ENCODE measurements at regions not wholly inside any gene's neighbourhood (a gene's known extent, or its start where the extent isn't known, plus 50 kb on each side); places are given as distances from the start of the nearest gene placed in this dataset.

DNA sequence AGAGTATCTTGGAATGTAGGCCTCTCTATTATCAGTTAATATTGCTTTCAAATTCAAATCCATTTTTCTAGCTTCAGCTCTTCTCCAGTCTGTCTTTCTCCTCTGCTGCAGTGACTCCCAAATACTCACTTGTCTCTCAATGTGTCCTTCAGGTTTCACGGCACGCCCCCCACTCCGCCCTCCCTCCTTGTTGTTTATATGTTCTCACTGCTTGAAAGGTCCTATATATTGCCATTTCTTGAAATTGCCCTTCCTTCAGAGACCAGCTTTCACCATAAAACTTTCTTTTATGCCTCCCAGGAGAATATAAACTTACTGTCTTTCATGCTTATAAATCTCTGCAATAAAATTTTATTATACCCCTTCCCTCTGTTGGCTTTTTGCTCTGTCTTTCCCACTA lies 668.2 kb downstream of the CCSER2 start:
- Mint-ChIP-seq H3K4me1 (ENCODE audit: low read depth, unreplicated experiment) (no peaks in the 10 kb centered on the region), H3K27me3 (ENCODE audit: unreplicated experiment) (peaks cover 13% of the 10 kb centered on the region), H3K9me3 (ENCODE audit: low read depth, unreplicated experiment) (peaks cover 4% of the 10 kb centered on the region), H3K36me3 (ENCODE audit: insufficient read depth, unreplicated experiment) (no peaks in the 10 kb centered on the region), H3K4me3 (ENCODE audit: low read depth, unreplicated experiment) (no peak overlapping the region), H3K27ac (ENCODE audit: unreplicated experiment) (no peak overlapping the region)
- TF ChIP-seq, protein P1, sequence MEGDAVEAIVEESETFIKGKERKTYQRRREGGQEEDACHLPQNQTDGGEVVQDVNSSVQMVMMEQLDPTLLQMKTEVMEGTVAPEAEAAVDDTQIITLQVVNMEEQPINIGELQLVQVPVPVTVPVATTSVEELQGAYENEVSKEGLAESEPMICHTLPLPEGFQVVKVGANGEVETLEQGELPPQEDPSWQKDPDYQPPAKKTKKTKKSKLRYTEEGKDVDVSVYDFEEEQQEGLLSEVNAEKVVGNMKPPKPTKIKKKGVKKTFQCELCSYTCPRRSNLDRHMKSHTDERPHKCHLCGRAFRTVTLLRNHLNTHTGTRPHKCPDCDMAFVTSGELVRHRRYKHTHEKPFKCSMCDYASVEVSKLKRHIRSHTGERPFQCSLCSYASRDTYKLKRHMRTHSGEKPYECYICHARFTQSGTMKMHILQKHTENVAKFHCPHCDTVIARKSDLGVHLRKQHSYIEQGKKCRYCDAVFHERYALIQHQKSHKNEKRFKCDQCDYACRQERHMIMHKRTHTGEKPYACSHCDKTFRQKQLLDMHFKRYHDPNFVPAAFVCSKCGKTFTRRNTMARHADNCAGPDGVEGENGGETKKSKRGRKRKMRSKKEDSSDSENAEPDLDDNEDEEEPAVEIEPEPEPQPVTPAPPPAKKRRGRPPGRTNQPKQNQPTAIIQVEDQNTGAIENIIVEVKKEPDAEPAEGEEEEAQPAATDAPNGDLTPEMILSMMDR (IDR thresholded peaks at IDR 0.05; ENCODE audit: unreplicated experiment) = no peak
- no TSS peak for BruUV-seq (replicated peaks)
- intact Hi-C loops (cut with micrococcal nuclease; ENCODE audit: unreplicated experiment) = no loop called here
- DNase-seq = no peak
- CTCF ChIA-PET = no interaction called here

DNA sequence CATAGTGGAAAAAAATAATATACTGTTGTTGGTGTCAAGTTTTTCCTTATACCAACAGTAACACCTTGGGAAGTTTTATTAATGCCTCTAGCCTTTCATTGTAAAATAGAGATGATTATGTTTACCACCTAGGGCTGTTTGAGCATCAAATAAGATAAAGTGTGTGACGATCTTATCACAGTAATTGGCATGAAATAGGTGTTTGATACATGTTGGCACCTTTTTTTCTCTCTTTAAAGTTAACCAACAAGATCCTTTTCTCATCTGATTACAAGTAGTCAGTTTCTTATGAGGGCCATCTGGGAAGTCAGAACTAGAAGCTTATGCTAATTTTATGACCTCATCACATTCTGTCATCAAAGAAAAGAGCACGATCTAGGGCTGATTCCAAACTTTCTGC lies 669.5 kb downstream of the CCSER2 start:
- Mint-ChIP-seq H3K4me3 (ENCODE audit: low read depth, unreplicated experiment) (no peak overlapping the region), H3K4me1 (ENCODE audit: low read depth, unreplicated experiment) (no peaks in the 10 kb centered on the region), H3K36me3 (ENCODE audit: insufficient read depth, unreplicated experiment) (no peaks in the 10 kb centered on the region), H3K27ac (ENCODE audit: unreplicated experiment) (no peak overlapping the region), H3K27me3 (ENCODE audit: unreplicated experiment) (peaks cover 13% of the 10 kb centered on the region), H3K9me3 (ENCODE audit: low read depth, unreplicated experiment) (peaks cover 4% of the 10 kb centered on the region)
- TF ChIP-seq, protein P1 (IDR thresholded peaks at IDR 0.05; ENCODE audit: unreplicated experiment) = no peak
- CTCF ChIA-PET = no interaction called here
- intact Hi-C loops (cut with micrococcal nuclease; ENCODE audit: unreplicated experiment) = no loop called here
- BruUV-seq (replicated peaks) = no TSS peak
- no peak for DNase-seq

DNA sequence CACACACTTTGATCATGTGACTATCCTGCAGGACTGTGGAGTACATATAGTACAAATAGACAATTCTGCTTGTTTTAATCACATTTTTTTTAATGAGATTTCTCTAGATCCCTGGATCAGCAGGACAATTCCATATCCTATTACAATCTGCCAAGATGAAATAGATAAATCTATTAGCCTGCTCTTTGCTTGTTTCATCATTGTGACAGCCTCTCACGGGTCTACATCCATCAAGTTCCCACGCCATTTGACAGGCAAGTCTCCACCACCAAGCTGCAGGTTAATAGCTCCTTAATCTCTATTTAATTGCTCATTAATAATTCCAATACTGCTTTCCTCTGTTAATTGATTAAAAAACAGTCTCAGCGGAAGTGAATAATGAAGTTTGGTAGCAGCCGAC lies 671.5 kb downstream of the CCSER2 start:
- peaks cover 2% of the 10 kb centered on the region for H3K9me3 Mint-ChIP-seq (ENCODE audit: low read depth, unreplicated experiment)
- no peak for DNase-seq
- H3K27me3 Mint-ChIP-seq (ENCODE audit: unreplicated experiment) = peaks cover 12% of the 10 kb centered on the region
- H3K36me3 Mint-ChIP-seq (ENCODE audit: insufficient read depth, unreplicated experiment) = no peaks in the 10 kb centered on the region
- BruUV-seq (replicated peaks) = no TSS peak
- no peaks in the 10 kb centered on the region for H3K4me1 Mint-ChIP-seq (ENCODE audit: low read depth, unreplicated experiment)
- no peak overlapping the region for H3K4me3 Mint-ChIP-seq (ENCODE audit: low read depth, unreplicated experiment)
- TF ChIP-seq, protein P1 (IDR thresholded peaks at IDR 0.05; ENCODE audit: unreplicated experiment) = no peak
- intact Hi-C loops (cut with micrococcal nuclease; ENCODE audit: unreplicated experiment) = no loop called here
- CTCF ChIA-PET = no interaction called here
- H3K27ac Mint-ChIP-seq (ENCODE audit: unreplicated experiment) = no peak overlapping the region

DNA sequence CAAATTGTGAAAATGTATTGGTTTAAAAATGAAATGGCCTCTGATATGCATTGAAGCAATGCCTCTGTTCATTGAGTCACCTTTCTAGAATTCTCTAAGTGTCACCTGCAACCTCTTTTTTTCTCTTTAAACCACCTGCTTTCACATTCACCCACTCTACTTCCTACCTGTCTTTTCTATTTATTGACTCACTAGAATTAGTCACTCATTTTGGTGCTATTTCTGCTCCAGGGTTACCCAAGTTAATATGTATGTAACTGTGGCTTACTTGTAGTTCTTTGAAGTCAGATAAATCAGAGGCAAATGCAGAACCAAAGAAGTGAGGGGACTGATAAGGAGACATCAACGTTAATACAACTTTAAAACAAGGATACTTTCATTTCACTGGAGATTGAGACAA lies 674.7 kb downstream of the CCSER2 start:
- CTCF ChIA-PET = no interaction called here
- no peaks in the 10 kb centered on the region for H3K36me3 Mint-ChIP-seq (ENCODE audit: insufficient read depth, unreplicated experiment)
- TF ChIP-seq, protein P1 (IDR thresholded peaks at IDR 0.05; ENCODE audit: unreplicated experiment) = no peak
- no TSS peak for BruUV-seq (replicated peaks)
- no peaks in the 10 kb centered on the region for H3K27me3 Mint-ChIP-seq (ENCODE audit: unreplicated experiment)
- intact Hi-C loops (cut with micrococcal nuclease; ENCODE audit: unreplicated experiment) = no loop called here
- DNase-seq = no peak
- H3K4me1 Mint-ChIP-seq (ENCODE audit: low read depth, unreplicated experiment) = no peaks in the 10 kb centered on the region
- H3K4me3 Mint-ChIP-seq (ENCODE audit: low read depth, unreplicated experiment) = no peak overlapping the region
- H3K9me3 Mint-ChIP-seq (ENCODE audit: low read depth, unreplicated experiment) = peaks cover 2% of the 10 kb centered on the region
- H3K27ac Mint-ChIP-seq (ENCODE audit: unreplicated experiment) = no peak overlapping the region
